ENCODE measurements at regions not wholly inside any gene's neighbourhood (a gene's known extent, or its start where the extent isn't known, plus 50 kb on each side); places are given as distances from the start of the nearest gene placed in this dataset.

GRCh38 chr15:96403071-96403470, 72.6 kb downstream of the NR2F2 start:
- no peak for TF ChIP-seq CTCF (IDR thresholded peaks at IDR 0.05)
- H3K4me1 ChIP-seq: no peaks in the 10 kb centered on the region
- no peaks in the 10 kb centered on the region for H3K36me3 ChIP-seq
- H3K9me3 ChIP-seq: no peaks in the 10 kb centered on the region
- no peak for DNase-seq (ENCODE audit: low spot score)
- no peak overlapping the region for H3K27ac ChIP-seq
- H3K27me3 ChIP-seq: no peaks in the 10 kb centered on the region
- H3K4me3 ChIP-seq: no peak overlapping the region

GRCh38 chr15:96403932-96404331, 73.4 kb downstream of the NR2F2 start:
- Histone ChIP-seq H3K36me3 (no peaks in the 10 kb centered on the region), H3K4me3 (no peak overlapping the region), H3K4me1 (peaks cover 0 to 3% of the 10 kb centered on the region in 2 donors), H3K27me3 (peaks cover 2 to 7% of the 10 kb centered on the region in 2 donors), H3K9me3 (no peaks in the 10 kb centered on the region), H3K27ac (no peak overlapping the region)
- no peak for TF ChIP-seq CTCF (IDR thresholded peaks at IDR 0.05)
- no peak for DNase-seq (ENCODE audit: low spot score)

- Histone ChIP-seq H3K36me3 (no peaks in the 10 kb centered on the region), H3K4me3 (no peak overlapping the region), H3K9me3 (no peaks in the 10 kb centered on the region), H3K27me3 (peaks cover 7 to 14% of the 10 kb centered on the region in 2 donors), H3K27ac (no peak overlapping the region), H3K4me1 (peaks cover 0 to 9% of the 10 kb centered on the region in 2 donors)
- no peak for DNase-seq (ENCODE audit: low spot score)
- no peak for TF ChIP-seq CTCF (IDR thresholded peaks at IDR 0.05)
Measured at GRCh38 chr15:96404560-96404959, 74.1 kb downstream of the NR2F2 start.

- no peak for TF ChIP-seq CTCF (IDR thresholded peaks at IDR 0.05)
- H3K27ac ChIP-seq: no peak overlapping the region
- no peaks in the 10 kb centered on the region for H3K36me3 ChIP-seq
- peaks cover 0 to 21% of the 10 kb centered on the region in 2 donors for H3K4me1 ChIP-seq
- H3K9me3 ChIP-seq: no peaks in the 10 kb centered on the region
- peaks cover 19 to 31% of the 10 kb centered on the region in 2 donors for H3K27me3 ChIP-seq
- no peak overlapping the region for H3K4me3 ChIP-seq
- no peak for DNase-seq (ENCODE audit: low spot score)
Measured at GRCh38 chr15:96406291-96406690, 75.8 kb downstream of the NR2F2 start.

- DNase-seq (ENCODE audit: low spot score): no peak
- no peak overlapping the region for H3K4me3 ChIP-seq
- H3K36me3 ChIP-seq: no peaks in the 10 kb centered on the region
- H3K9me3 ChIP-seq: no peaks in the 10 kb centered on the region
- TF ChIP-seq CTCF (IDR thresholded peaks at IDR 0.05): no peak
- H3K27ac ChIP-seq: no peak overlapping the region
- peaks cover 0 to 21% of the 10 kb centered on the region in 2 donors for H3K4me1 ChIP-seq
- H3K27me3 ChIP-seq: peaks cover 19 to 33% of the 10 kb centered on the region in 2 donors
Measured at GRCh38 chr15:96406701-96407100, 76.2 kb downstream of the NR2F2 start.

GRCh38 chr15:96407482-96407881, 77.0 kb downstream of the NR2F2 start:
- Histone ChIP-seq H3K9me3 (no peaks in the 10 kb centered on the region), H3K27me3 (peaks cover 20 to 33% of the 10 kb centered on the region in 2 donors), H3K4me1 (peaks cover 0 to 21% of the 10 kb centered on the region in 2 donors), H3K27ac (no peak overlapping the region), H3K36me3 (no peaks in the 10 kb centered on the region), H3K4me3 (no peak overlapping the region)
- no peak for DNase-seq (ENCODE audit: low spot score)
- TF ChIP-seq CTCF (IDR thresholded peaks at IDR 0.05): no peak
